OCI-LY3 (cell line): ENCODE measurements at regions not wholly inside any gene's neighbourhood (a gene's known extent, or its start where the extent isn't known, plus 50 kb on each side); places are given as distances from the start of the nearest gene placed in this dataset.
A peak's percentile ranks its signal among the peaks of the same experiment; 100 is the strongest.

Experiments
- H2AFZ ChIP-seq: fragments of 200-600, 300-600 bp; shearing (Covaris generic); 2 replicates; pipeline ENCODE4 v1.6.0; 2014; ENCODE audit warnings: antibody characterized with exemption, low read depth, low read length
- H3K27ac ChIP-seq: fragments of 200-600, 300-600 bp; sonication (generic); 2 replicates; pipeline ENCODE4 v1.5.1; 2014; ENCODE audit warnings: mild to moderate bottlenecking, low read length, moderate library complexity, mixed read lengths
- H3K27me3 ChIP-seq: fragments of 200-600, 300-600 bp; sonication (generic); 2 replicates; pipeline ENCODE4 v1.6.1; 2014; ENCODE audit warnings: low read depth, low read length, mixed read lengths
- H3K36me3 ChIP-seq: fragments of 200-600, 300-600 bp; sonication (generic); replicated peaks from 2 replicates; pipeline ENCODE3; 2014; ENCODE audit warnings: low read depth, low read length, mixed read lengths
- H3K4me1 ChIP-seq: fragments of 300-600, 200-600 bp; sonication (generic); 2 replicates; pipeline ENCODE4 v1.6.1; 2014; ENCODE audit warnings: low read length, mixed read lengths
- H3K4me2 ChIP-seq: fragments of 200-600, 300-600 bp; sonication (generic); 2 replicates; pipeline ENCODE4 v1.6.1; 2014; ENCODE audit warnings: low read length, mixed read lengths
- H3K4me3 ChIP-seq: fragments of 300-600, 200-600 bp; sonication (generic); 2 replicates; pipeline ENCODE4 v1.5.1; 2014; ENCODE audit warnings: antibody characterized with exemption, mild to moderate bottlenecking, low read length, moderate library complexity
- H3K79me2 ChIP-seq: fragments of 300-600, 200-600 bp; shearing (Covaris generic); 2 replicates; pipeline ENCODE4 v1.6.1; 2014; ENCODE audit warnings: mild to moderate bottlenecking, low read length, mixed read lengths
- H3K9ac ChIP-seq: fragments of 300-600, 200-600 bp; shearing (Covaris generic); 2 replicates; pipeline ENCODE4 v1.6.0; 2014; ENCODE audit warnings: mild to moderate bottlenecking, low read length, moderate library complexity
- H3K9me3 ChIP-seq: fragments of 200-600, 300-600 bp; shearing (Covaris generic); 2 replicates; pipeline ENCODE4 v1.6.1; 2014; ENCODE audit warnings: low read length, mixed read lengths; ENCODE audit not compliant: insufficient read depth
- H4K20me1 ChIP-seq: fragments of 200-600, 300-600 bp; sonication (generic); 2 replicates; pipeline ENCODE4 v1.6.1; 2016; ENCODE audit warnings: low read length, mixed read lengths; ENCODE audit not compliant: insufficient read depth
- EZH2phosphoT487 ChIP-seq: fragments of 200-600 bp; shearing (Covaris generic); IDR thresholded peaks from 2 replicates; pipeline ENCODE4 v1.6.1; 2018; ENCODE audit warnings: antibody characterized with exemption, mixed run types, low read depth
- TF ChIP-seq, protein P1 (sequence below): fragments of 200-600, 300-600 bp; sonication (generic); IDR thresholded peaks from 2 replicates; pipeline ENCODE4 v1.5.1; 2014; ENCODE audit warnings: antibody characterized with exemption, low read length, low read depth

DNA sequence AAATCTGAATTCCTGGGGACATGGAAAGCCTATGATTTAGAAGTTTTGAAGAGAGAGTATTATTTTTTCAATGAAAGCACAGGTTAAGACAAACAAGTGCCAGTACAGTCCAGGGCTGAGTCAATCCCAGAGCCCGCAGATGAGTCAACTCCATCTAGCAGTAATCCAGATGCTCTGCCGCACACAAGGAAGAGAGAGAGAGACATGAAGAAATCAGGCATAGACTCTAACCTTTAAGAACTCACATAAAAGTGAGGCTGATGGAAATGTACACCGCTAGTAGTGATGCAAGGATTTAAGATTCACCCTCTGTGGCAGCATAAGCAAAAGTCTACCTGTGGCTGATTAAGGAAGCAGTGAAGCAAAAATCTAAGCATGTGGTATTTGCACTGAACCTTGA lies 651.5 kb downstream of the TNS3 start:
- no peaks in the 10 kb centered on the region for H4K20me1 ChIP-seq
- peak overlapping the region; percentile 78 for H3K27ac ChIP-seq
- peaks cover 5% of the 10 kb centered on the region for H3K36me3 ChIP-seq
- peak overlapping the region; percentile 77 for H3K4me2 ChIP-seq
- H3K9ac ChIP-seq: peak overlapping the region; percentile 45; the same call in 1 of the 2 replicates
- no peak for TF ChIP-seq EZH2phosphoT487
- TF ChIP-seq, protein P1, sequence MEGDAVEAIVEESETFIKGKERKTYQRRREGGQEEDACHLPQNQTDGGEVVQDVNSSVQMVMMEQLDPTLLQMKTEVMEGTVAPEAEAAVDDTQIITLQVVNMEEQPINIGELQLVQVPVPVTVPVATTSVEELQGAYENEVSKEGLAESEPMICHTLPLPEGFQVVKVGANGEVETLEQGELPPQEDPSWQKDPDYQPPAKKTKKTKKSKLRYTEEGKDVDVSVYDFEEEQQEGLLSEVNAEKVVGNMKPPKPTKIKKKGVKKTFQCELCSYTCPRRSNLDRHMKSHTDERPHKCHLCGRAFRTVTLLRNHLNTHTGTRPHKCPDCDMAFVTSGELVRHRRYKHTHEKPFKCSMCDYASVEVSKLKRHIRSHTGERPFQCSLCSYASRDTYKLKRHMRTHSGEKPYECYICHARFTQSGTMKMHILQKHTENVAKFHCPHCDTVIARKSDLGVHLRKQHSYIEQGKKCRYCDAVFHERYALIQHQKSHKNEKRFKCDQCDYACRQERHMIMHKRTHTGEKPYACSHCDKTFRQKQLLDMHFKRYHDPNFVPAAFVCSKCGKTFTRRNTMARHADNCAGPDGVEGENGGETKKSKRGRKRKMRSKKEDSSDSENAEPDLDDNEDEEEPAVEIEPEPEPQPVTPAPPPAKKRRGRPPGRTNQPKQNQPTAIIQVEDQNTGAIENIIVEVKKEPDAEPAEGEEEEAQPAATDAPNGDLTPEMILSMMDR: no peak
- H2AFZ ChIP-seq: peak overlapping the region; percentile 57
- H3K79me2 ChIP-seq: no peaks in the 10 kb centered on the region
- H3K9me3 ChIP-seq: no peaks in the 10 kb centered on the region
- H3K4me1 ChIP-seq: peaks cover 65% of the 10 kb centered on the region
- peak overlapping the region; percentile 48 for H3K4me3 ChIP-seq
- no peaks in the 10 kb centered on the region for H3K27me3 ChIP-seq

DNA sequence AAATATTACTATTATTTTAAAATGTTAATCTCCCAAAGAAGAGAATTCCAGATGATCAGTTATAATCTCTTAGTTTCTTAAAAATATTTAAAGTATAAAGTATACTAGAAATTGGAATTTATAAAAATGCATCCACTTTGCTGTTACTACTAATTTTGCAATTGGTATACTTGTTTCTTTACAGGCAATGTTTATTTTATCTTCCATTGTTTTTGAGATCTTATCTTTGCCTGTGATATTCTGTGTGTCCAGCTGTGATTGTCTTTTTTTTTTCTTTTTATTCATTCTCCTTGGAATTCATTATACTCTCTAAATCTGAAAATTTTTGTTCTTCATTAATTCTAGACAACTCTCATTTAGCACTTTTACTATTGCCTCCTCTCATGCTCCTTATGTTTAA lies 652.6 kb downstream of the TNS3 start:
- Histone ChIP-seq H4K20me1 (no peaks in the 10 kb centered on the region), H3K4me2 (no peak overlapping the region)
- TF ChIP-seq, protein P1: no peak
- TF ChIP-seq EZH2phosphoT487: no peak

DNA sequence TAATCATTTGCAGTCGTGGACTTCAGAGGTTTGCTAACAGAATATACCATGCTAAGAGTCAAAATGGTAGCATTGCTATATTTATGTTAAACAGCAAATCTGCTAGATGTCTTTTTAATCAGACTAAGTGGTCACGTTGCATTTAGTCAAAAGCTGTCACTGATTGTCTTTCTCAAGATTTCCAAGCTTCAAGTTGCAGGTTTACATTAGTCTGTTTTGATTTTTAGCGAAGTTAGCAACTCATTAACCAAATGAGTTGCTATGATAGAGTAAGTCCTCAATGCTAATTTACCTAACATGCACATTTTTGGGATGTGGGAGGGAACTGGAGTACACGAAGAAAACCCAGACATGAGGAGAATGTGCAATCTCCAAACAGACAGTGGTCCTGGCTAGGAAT lies 653.2 kb downstream of the TNS3 start:
- H2AFZ ChIP-seq: 0 out of 2 replicates have a peak overlapping the region, but pooled peaks have one; percentile 22
- H3K4me1 ChIP-seq: peaks cover 50% of the 10 kb centered on the region
- no peaks in the 10 kb centered on the region for H3K27me3 ChIP-seq
- no peaks in the 10 kb centered on the region for H3K9me3 ChIP-seq
- no peak overlapping the region for H3K4me2 ChIP-seq
- no peaks in the 10 kb centered on the region for H3K79me2 ChIP-seq
- peaks cover 5% of the 10 kb centered on the region for H3K36me3 ChIP-seq
- H3K27ac ChIP-seq: no peak overlapping the region
- no peaks in the 10 kb centered on the region for H4K20me1 ChIP-seq
- H3K4me3 ChIP-seq: no peak overlapping the region
- no peak overlapping the region for H3K9ac ChIP-seq
- TF ChIP-seq, protein P1: no peak
- TF ChIP-seq EZH2phosphoT487: no peak

More for the DNA sequence above, 652.6 kb downstream of the TNS3 start:
- H3K27me3 ChIP-seq: no peaks in the 10 kb centered on the region
- H3K4me1 ChIP-seq: peaks cover 56% of the 10 kb centered on the region
- no peaks in the 10 kb centered on the region for H3K9me3 ChIP-seq
- no peaks in the 10 kb centered on the region for H3K79me2 ChIP-seq
- H3K36me3 ChIP-seq: peaks cover 5% of the 10 kb centered on the region
- H3K4me3 ChIP-seq: no peak overlapping the region
- no peak overlapping the region for H3K9ac ChIP-seq
- H2AFZ ChIP-seq: no peak overlapping the region
- H3K27ac ChIP-seq: no peak overlapping the region

DNA sequence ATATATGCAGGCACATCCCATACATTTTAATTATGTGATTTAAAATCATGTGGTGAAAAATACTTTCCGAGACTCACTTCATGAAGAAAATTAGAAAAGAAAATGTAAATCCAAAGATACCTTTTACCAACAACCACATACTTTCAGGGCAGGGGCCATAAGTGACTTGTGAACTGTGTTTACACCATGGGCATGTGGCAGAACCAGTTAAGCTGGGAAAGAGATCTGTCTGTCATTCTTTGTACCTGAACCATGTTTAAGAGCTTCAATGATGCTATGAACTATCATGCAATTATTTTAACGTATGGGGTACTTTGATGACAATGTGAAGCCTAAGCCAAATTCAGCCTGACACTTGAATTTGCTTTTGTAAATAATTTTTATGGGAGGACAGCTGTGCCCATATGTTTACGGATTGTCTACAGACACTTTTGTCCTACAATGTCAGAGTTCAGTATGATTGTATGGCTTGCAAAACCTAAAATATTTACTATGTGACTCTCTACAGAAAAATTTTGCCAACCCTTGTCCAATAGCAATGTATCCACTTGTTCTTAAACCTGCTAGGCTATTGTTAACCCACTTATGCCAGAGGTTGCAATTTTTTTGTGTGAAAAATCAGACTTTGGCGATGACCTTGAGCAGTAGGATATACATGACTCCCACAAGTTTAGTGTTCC lies 654.6 kb downstream of the TNS3 start:
- no peaks in the 10 kb centered on the region for H3K27me3 ChIP-seq
- H4K20me1 ChIP-seq: no peaks in the 10 kb centered on the region
- H3K4me2 ChIP-seq: no peak overlapping the region
- H3K27ac ChIP-seq: no peak overlapping the region
- peaks cover 5% of the 10 kb centered on the region for H3K36me3 ChIP-seq
- peaks cover 36% of the 10 kb centered on the region for H3K4me1 ChIP-seq
- H3K9me3 ChIP-seq: no peaks in the 10 kb centered on the region
- H3K9ac ChIP-seq: no peak overlapping the region
- no peak overlapping the region for H2AFZ ChIP-seq
- no peaks in the 10 kb centered on the region for H3K79me2 ChIP-seq
- TF ChIP-seq, protein P1: no peak
- TF ChIP-seq EZH2phosphoT487: no peak
- H3K4me3 ChIP-seq: no peak overlapping the region
